Esophagus squamous epithelium (tissue), 4 donors: ENCODE measurements at regions not wholly inside any gene's neighbourhood (a gene's known extent, or its start where the extent isn't known, plus 50 kb on each side); places are given as distances from the start of the nearest gene placed in this dataset.

Experiments
- POLR2A ChIP-seq, 4 donors: fragments of 450-650 bp; IDR thresholded peaks; one replicate each; pipeline ENCODE4 v1.6.1; 2017; ENCODE audit warnings: antibody characterized with exemption in 4 of 4, mild to moderate bottlenecking in 4 of 4, moderate library complexity in 3 of 4
- TF ChIP-seq, protein P1 (sequence below), 6 experiments: fragments of 450-650 bp in 4 of 6; fragments of 200-600 bp in 2 of 6; sonication (generic) in 2 of 6; IDR thresholded peaks; one replicate each; pipeline ENCODE4 v1.5.1; 2016 to 2019; ENCODE audit warnings: antibody characterized with exemption in 6 of 6, mild to moderate bottlenecking in 4 of 6, moderate library complexity in 4 of 6

- TF ChIP-seq, protein P1, sequence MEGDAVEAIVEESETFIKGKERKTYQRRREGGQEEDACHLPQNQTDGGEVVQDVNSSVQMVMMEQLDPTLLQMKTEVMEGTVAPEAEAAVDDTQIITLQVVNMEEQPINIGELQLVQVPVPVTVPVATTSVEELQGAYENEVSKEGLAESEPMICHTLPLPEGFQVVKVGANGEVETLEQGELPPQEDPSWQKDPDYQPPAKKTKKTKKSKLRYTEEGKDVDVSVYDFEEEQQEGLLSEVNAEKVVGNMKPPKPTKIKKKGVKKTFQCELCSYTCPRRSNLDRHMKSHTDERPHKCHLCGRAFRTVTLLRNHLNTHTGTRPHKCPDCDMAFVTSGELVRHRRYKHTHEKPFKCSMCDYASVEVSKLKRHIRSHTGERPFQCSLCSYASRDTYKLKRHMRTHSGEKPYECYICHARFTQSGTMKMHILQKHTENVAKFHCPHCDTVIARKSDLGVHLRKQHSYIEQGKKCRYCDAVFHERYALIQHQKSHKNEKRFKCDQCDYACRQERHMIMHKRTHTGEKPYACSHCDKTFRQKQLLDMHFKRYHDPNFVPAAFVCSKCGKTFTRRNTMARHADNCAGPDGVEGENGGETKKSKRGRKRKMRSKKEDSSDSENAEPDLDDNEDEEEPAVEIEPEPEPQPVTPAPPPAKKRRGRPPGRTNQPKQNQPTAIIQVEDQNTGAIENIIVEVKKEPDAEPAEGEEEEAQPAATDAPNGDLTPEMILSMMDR (IDR thresholded peaks at IDR 0.05) = no peak
- no peak for TF ChIP-seq POLR2A (IDR thresholded peaks at IDR 0.05)
Measured at GRCh38 chr3:166902374-166902773, 477.7 kb downstream of the ZBBX start.
